GM21447 (cell line): ENCODE measurements at regions not wholly inside any gene's neighbourhood (a gene's known extent, or its start where the extent isn't known, plus 50 kb on each side); places are given as distances from the start of the nearest gene placed in this dataset.

Experiments used
- ATAC-seq: cut with Tn5 transposase; IDR thresholded peaks from one replicate; pipeline ENCODE4 v1.9.1; 2021; ENCODE audit not compliant: unreplicated experiment

DNA sequence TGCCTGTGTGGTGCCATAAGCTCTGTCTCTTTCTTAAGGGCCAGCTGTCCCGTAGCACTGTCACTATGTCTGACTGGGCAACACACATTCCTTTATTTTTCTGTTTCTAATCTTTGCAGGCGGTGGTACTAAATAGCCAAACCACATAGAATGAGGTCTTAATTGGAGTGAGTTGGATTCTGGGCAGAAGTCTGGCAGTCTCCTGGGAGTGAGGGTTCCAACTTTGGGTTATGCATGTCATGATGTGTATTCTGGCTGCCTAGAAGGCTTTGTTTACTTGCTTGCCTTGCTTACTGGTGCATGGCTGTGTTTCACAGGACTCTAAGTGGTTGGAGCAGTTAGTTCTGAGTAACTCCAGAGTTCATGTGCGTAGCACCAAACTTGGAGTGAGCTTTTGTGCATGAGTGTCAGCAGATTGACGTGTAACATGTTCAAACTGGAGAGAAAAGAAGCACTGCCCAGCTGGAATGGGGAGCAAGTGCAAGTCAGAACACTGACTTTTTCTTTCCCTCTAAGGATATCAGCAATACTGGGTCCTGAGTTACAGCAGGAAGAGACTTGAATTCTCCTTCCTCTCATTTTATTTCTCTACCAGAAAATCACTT lies 185.8 kb downstream of the PCSK1 start:
- no peak for ATAC-seq

DNA sequence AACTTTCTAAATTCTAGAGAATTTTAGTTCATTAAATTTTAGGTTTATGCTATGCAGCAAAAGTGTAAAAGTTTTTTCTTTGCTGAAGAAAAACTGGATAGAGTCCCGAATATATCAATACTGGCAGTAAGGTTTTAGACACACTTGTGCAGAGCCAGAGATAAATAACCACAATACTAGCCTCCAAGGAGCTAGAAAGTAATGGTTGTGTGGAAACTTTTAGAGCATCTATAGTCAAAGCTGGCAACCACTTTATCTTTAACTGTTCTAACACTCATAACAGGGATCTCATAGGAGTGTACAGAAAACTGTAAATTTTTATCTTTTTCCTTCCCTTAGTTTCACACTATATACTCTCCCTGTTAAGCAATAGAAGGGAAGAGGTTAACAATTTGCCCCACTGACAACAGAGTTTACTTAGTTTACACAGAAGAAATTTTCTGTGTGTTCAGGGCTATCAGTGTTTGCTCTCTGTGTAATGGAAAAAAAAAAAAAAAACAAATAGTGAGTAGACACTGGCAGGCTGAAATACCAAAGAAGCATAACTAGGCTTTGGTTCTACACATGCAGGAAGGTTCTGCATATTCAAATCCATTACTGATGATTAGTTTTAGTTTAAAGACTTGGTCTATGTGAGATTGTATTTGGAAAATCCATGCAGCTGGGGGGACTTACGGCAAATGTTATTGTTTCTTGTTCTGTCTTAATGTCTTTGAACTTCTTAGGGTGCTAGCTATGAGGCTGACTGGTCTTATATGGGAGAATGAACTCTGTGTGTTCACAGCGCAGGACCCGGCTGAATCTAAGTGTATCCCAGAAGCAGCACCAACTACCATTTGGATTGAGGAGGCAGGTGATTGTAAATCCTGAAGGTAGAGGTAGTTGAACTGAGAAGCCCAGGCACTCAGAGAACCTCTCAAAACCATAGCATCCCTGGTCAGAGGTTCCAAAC lies 187.6 kb downstream of the PCSK1 start:
- no peak for ATAC-seq

DNA sequence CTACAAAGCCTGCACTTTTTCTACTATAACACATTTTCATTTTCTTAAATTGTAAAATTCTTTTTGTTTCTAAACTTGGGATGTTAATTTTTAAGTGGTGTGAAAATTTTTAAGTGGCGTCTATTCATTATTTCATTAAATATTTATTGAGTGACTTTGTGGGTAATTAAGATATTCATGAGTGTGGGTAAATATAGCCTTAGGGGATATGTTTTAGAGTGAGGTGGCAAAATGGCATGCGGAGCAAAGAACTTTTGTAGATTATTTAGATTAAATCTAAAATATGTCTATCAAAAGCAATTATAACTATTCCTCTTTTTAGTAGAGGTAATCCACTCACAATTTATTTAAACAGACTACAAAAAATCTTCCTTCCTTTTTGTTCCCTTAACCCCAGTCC lies 188.4 kb downstream of the PCSK1 start:
- ATAC-seq: no peak

DNA sequence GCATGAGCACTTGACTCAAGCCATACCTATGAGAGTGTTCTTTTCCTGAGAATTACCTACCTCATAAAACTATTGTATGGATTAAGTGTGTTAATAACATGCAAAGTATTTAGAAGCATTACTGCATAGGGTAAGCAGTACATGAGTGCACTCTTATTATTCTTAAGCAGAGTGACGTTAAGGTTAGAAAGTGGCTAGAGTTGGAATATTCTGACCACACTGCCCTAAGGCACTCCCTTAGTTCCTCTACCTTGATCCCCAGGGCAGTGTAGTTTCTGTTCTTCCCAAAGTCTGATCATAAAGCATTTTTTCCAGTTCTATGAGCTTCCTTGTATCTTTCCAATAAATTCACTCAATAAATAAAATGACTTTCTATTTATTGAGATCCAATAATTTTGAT lies 189.2 kb downstream of the PCSK1 start:
- ATAC-seq: no peak

DNA sequence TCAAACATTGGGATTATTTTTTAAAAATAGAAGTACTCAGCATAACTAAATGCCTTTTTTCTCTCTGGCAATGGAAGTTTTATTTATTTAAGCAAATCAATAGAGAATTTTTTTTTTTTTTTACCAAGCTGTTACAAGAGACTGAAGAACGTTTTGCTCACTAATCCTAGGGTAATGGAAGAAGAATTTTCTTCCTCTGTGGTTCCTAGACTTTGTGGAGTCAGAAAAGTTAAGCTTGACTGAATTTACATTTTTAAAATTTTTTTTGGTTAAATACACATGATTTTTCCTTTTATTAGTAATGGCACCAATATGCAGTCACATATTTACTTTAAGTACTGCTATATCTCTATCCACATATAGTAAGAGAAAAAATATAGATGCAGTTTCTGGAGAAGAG lies 189.8 kb downstream of the PCSK1 start:
- no peak for ATAC-seq

DNA sequence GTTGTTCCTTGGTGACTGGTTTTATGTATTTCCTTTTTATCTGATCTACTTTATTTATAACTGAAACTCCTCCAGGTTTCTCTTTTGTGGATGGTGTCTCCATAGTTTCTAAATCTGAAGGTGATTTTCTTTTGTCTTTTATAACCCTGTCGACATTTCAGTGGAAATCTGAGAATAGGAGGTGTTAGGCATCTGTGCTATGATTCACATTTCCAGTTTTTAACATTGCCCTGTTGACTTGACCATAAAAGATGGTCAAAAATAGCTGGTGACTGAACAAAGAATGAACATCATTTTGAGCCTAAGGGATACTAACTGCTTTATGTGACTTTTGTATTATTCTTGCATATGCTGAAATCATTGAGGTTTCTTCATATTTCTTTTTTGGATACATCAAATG lies 190.5 kb downstream of the PCSK1 start:
- no peak for ATAC-seq

DNA sequence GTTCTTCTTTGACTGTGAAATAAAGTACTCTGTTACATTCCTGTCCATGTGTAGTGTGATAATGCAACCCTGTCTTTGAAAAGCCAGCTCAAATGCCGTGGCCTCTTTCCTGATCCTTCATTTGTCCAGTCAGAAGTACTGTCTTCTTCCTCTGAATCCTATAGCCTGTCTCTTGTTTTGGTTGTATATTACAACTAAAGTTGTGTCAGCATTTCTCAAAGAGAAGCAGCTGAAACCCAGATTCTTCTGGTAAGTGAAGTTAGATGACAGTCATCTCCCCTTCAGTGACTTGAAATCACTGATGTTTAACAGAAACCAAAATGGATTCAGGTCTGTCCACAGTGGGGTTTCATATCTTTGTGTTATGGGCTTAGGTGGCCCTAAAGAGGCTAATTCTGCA lies 196.2 kb downstream of the PCSK1 start:
- no peak for ATAC-seq

DNA sequence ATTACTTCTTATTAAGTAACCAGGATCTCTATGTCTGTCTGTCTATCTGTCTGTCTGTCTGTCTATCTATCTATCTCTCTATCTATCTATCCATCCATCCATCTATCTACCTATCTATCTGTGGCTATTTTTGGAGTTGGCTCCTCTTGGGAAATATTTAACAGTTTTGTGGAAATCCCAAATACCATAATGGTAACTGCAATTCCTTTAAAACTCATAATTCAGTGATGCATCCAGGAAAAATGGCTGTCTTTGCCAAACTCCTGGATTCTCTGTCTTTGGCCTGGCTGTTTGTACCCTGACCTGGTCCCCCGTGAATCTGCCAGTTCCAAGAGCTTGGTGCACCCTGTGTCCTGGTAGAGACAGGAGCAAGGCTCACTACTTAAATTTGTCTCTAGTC lies 197.0 kb downstream of the PCSK1 start:
- no peak for ATAC-seq

DNA sequence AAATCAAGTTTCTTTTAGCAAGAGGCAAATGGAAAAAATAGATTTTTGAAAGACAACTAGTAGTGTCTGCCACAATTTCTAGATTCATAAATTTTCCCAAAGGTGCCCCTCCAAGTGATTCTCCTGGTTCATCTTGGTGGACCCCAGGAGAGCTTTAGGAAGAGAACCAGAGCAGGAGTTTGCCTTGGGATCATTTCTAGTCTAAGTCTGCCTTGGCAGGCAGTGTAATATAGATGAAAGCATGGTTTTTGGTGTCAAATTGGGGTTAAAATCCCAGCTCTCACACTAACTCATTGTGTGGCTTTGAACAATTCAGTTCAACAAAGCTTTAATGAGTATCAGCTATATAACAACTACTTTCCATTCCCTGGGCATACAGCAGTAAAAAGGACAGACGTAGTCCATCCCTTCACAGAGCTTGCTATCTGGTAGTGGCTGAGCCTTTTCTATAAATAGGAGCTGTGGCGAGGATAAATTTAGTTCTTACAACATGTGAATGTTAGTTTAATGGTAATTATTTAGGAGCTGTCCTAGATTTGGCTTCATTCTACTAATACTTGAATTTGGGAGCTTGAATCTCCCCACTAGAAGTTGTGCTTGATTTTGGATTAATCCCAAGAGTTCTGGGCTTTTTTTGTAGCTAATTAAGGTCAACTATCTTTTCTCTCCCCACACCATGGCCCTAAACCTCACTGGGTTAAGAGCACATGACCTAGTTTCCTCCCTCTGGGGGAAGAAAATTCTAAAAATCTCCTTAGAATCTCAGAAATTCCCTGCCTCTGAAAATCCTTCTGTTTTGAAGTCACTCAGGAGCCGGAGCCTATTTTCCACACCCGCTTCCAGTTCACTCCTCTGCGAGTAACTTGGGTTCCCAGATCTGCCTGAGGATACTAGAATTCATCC lies 197.8 kb downstream of the PCSK1 start:
- ATAC-seq: no peak

DNA sequence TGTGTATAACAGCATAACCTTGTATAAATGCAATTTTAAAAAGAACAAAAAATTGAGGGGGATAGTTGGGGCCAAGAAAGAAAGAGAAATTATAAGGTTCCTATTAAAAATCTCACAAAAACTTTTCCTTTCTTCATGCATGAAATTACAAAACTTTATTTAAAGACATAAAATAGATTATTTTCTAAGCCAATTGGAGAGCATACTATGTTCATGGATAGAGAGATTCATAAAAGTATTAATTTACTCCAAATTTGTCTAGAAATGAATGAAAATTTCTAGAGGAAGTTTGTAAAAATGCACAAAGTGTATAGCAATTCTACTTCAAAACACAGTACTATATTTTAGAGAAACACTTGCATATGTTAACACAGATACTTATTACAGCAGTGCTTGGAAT lies 200.4 kb downstream of the PCSK1 start:
- no peak for ATAC-seq

DNA sequence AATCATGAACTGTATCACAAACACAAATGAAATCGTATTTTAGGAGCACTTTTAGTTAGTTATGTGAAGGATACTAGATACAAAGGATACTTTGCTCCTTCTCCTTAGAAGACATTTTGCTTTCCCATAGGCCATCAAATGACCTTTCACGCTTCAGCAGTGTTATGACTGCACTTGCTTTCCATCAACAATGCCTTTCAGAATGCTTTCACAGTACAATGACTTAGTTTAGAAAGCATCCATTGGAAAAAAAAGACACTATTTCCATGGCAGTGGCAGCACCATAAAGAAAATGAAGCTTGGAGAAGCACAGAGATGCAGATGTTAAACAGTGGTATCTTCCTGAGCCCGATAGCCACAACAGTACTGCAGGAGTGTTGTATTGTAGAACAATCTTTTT lies 203.9 kb downstream of the PCSK1 start:
- ATAC-seq: no peak

DNA sequence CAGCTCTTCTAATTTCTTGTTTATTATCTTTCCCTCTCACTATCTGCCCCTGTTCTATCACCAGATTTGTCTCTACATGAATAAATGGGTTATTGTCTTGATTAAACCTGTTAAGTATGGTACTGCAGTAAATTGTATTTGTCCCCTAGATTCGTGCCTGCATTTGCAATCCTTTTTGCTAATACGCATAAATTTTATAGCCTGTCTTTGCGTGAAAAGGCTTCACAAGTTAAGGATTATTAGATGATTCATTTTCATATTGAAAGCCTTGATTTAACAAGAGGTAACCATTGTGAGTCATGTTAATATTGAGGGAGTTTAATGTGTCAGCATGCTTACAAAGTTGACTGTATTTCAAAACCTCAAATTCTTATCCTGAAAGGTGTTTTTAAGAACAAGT lies 204.6 kb downstream of the PCSK1 start:
- ATAC-seq: no peak

DNA sequence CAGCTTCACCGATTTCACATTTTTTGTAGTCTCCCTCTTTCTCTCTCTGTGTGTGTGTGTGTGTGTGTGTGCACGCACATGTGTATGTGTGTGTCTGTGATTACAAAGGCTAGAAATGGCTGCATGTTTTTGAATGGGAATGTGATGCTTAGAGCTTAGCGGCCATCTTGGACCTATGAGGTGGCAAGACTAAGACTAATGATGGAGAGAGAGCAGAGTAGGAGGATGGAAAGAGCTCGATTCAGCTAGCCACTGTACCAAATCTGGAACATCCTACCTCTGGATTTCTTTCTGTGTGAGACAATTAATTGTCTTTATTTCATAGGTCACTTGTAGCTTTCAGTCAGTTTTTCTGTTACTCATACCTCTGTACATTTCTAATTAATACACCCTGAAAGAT lies 205.1 kb downstream of the PCSK1 start:
- no peak for ATAC-seq

DNA sequence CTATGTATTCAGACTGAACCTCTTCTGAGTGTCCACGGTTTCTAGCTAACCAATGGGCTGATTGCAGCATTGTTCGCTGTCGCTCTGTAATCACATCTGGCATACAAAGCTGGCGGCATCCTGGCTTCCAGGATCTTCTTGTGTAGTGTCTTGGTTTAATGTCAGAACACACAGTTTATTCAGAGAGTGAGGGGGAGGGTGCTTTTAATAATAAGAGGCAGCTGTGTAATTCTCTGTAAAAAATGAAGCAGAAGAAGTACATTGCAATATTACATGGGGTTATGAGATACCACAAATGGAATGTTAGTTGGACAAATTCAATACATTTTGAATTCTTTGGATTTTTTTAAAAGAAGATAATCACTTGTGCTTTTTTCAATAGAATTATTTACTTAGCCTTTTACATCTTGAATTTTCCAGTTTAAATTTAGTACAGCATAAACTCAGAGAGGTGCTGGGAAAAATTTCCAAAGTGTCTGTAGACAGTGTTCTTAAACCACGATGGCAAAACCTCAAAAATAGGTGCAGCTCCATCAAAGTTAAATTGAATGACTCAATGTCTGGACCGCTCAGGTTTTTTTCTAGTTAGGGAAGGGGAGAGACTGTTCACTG lies 206.0 kb downstream of the PCSK1 start:
- no peak for ATAC-seq

DNA sequence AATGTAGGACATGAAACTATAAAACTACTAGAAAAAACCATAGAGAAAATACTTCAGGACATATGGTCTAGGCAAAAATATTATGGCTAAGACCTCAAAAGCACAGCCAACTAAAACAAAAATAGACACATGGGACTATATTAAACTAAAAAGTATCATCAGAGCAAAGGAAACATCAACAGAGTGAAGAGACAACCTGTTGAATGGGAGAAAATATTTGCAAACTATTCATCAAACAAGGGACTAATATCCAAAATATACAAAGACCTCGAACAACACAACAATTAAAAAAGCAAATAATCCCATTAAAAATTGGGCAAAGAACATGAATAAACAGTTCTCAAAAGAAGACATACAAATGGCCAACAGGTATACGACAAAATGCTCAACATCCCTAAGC lies 210.9 kb downstream of the PCSK1 start:
- no peak for ATAC-seq

DNA sequence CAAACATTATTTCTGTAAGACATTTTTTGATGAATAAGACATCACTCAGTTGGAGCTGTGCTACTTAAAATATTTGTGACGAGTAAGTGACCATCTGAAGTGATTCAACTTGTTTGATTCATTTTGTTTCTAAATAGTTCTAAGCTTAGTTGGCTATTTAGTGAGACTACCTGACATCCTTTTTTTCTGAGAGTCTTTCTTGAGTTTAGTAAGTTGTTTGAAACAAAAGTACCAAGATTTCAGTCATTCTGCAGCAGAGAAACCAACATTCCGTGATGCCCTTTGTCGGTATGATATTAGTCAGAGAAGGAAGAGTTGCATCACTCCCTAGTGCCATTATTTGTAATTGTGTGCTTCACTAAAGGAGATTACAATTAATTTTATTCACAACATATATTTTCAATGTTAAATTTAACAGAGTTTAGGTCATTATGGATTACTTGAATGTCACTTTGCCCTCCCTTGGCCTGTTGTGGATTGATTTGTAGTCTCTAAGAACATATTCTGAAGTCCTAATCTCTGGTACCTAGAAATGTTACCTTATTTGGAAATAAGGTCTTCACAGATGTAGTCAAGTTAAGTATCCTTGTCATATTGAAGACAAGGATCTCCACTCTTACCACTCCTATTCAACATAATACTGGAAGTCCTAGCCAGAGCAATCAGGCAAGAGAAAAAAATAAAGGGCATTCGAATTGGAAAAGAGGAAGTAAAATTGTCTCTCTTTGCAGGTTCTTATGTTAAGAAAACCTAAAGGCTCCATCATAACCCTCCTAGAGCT lies 212.2 kb downstream of the PCSK1 start:
- ATAC-seq: peak; percentile 65

DNA sequence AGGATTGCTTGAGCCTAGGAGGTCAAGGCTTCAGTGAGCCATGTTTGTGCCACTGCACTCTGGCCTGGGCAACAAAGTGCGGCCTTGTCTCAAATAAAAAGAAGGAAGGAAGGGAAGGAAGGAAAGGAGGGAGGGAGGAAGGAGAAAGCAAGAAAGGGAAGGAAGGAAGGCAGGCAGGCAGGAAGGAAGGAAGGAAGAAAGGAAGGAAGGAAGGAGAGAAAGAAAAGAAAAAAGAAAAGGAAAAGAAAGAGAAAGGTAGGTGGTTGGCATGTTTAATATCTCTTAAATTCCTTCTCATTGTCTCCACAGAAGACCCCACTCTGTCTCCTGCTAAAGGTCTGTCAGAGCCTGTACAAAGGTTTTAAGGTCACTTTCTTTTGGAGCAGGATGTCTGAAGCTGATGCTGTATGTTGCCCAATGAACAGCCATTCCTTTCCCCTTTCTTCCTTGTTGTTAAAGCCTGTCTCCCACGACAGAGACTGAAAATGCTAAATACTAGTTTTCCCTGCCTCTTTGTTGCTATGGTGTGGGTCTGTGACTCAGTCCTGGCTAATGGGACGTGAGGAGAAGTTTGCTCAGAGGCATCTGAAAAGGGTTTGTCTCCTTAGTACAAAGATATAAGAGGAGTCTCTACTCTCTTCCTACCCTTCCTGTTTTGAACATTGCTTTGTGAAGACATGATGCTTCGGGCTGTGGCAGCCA lies 213.3 kb downstream of the PCSK1 start:
- no peak for ATAC-seq

DNA sequence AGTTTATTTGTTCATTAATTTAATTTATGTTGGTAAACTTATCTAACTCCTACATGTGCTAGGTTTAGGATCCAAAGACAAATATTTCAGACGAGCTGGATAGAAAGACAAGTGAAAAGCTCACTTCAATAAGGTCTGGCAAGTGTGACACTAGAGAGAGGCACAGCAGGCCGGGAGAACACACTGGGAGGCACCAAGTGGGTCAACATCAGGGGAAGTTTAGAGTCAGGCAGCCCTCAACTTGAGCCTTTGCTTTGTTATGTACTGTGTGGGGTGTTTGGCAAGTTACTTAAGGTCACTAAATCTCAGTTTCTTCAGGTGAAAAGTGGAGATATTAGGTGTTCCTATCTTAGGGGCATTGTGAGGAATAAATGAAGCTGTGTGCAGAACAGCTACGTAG lies 214.4 kb downstream of the PCSK1 start:
- ATAC-seq: no peak

DNA sequence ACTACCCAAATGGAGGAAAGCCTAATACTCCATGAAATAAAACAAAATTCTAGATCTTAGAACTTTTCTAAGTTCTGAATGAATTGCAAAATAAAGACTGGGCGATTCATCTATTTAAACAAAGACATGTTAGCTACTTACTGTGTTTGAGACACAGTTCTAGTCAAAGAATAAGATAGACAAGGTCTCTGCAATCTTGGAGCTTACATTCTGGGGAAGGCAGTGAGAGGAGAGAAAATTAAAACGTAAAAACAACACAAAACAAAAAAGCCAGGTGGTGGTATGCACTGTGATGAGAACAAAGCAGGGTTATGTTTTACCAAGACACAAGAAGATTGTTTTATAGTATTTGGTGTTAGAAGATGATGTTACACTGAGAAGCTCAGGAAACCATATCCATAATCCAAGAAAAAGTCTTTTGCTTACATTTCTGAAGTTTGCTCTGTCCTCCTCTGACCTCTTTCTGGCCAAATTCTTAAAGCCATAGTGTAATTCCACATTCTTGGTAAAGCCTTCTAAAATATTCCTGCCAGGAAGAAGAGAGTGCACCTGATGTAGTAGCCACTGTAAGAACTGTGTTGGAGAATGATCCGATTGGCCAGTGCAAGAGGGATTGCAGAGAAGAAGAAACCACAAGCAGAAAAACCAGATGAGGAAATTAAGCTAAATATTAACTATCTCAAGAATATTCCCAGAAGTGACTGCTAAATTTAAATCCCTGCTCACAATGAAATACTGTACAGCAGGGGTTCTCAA lies 218.4 kb downstream of the PCSK1 start:
- ATAC-seq: no peak
